ENCODE measurements at regions not wholly inside any gene's neighbourhood (a gene's known extent, or its start where the extent isn't known, plus 50 kb on each side); places are given as distances from the start of the nearest gene placed in this dataset.

- TF ChIP-seq POLR2A (IDR thresholded peaks at IDR 0.05) = no peak
- TF ChIP-seq CTCF (IDR thresholded peaks at IDR 0.05 in 4 of 5, conservative IDR thresholded peaks at IDR 0.05 in 1 of 5) = no peak
Observed at GRCh38 chr15:87154761-87155160, 1075.1 kb downstream of the AGBL1 start.
